PFSK-1 (cell line): ENCODE measurements at regions not wholly inside any gene's neighbourhood (a gene's known extent, or its start where the extent isn't known, plus 50 kb on each side); places are given as distances from the start of the nearest gene placed in this dataset.

Experiments
- POLR2AphosphoS5 ChIP-seq: IDR thresholded peaks from 2 replicates; pipeline ENCODE4 v1.6.1; 2012; ENCODE audit warnings: low read depth, mild to moderate bottlenecking, control low read depth, low read length, moderate library complexity
- TAF1 ChIP-seq: IDR thresholded peaks from 2 replicates; pipeline ENCODE4 v1.6.1; 2012; ENCODE audit warnings: low read length, control low read depth, borderline replicate concordance; ENCODE audit not compliant: insufficient read depth

GRCh38 chr18:42641996-42642395 lies 473.5 kb downstream of the RIT2 start:
- TF ChIP-seq POLR2AphosphoS5, result no peak
- no peak for TF ChIP-seq TAF1
